ENCODE measurements at regions not wholly inside any gene's neighbourhood (a gene's known extent, or its start where the extent isn't known, plus 50 kb on each side); places are given as distances from the start of the nearest gene placed in this dataset.

DNA sequence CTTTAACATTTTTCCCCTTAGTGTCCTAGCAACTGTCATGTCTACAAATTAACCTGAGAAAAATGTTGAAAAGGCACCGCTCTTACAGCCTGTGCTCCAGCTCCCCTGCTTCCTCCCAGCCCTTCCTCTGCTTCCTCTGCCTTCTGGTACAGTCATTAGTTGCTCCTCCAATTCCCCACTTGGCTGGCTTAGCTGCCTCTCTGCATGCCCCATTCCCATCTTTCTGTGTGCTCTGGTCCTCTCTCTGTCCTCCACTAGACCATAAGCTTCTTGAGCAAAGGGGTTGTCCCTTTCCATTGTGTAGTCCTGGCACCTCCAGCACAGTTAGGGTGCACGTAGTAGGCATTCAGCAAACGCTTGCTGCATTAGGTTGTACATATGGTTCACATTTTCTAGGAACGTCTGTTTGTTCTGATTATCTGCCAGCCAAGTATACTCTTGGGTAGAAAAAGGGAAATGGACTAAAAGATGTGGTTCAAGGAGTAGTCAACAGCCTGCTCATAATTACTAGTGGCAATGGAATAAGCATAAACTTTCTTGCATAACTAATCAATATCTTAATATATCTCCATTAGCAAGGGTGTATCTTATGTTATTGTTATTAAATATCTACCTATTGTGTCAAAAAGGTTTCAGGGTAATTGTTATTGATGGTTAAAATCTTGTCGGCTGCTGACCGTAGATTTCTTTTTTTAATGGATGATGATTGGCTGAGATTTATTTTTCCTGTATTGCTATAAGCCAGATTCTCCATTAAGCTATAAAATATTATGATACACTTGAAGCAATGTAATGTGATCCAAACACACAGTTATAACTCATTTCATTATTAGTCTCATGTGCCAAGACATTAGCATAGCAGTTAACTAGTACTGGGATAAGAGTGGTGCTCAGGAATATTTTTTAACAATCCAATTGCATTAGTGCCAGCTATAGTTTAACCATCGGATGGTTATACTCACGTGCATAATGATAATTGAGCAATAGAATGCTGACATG is 340.1 kb downstream of the SLC4A3 start:
- POLR2A ChIA-PET, result no interaction called here
- no peak overlapping the region for H3K4me2 ChIP-seq (ENCODE audit: low read depth, low read length)
- no peaks in the 10 kb centered on the region for H3K36me3 ChIP-seq (replicated peaks in 1 of 2; ENCODE audit: control insufficient read depth in 1 of 2, insufficient read depth in 2 of 2, low read length in 2 of 2)
- TF ChIP-seq ATF1 (CRISPR knock-in tag; IDR thresholded peaks at IDR 0.05), result no peak
- TF ChIP-seq, protein P1, sequence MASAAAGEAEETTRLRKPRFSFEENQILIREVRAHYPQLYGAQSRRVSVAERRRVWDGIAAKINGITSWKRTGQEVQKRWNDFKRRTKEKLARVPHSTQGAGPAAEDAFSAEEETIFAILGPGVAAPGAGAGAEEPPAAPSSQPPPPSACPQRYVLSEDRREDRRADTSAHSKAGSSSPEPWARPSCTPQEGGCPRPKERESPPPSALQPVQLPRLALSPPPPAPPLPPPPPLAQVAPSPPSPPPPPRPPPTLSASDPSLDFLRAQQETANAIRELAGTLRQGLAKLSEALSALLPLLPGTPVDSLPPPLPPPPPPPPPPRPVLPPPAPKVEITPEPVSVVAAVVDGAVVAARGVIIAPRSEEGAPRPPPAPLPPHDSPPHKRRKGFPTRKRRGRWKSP (CRISPR knock-in tag; IDR thresholded peaks at IDR 0.05), result no peak
- TF ChIP-seq REL (CRISPR knock-in tag; conservative IDR thresholded peaks at IDR 0.05), result no peak
- TF ChIP-seq ZFP41 (CRISPR knock-in tag; IDR thresholded peaks at IDR 0.05; ENCODE audit: borderline replicate concordance), result no peak
- TF ChIP-seq RBM39 (IDR thresholded peaks at IDR 0.05; ENCODE audit: low read depth, low read length, poor library complexity, severe bottlenecking), result no peak
- TF ChIP-seq KDM6A (CRISPR knock-in tag; IDR thresholded peaks at IDR 0.05; ENCODE audit: low read depth), result no peak
- TF ChIP-seq, protein P2, sequence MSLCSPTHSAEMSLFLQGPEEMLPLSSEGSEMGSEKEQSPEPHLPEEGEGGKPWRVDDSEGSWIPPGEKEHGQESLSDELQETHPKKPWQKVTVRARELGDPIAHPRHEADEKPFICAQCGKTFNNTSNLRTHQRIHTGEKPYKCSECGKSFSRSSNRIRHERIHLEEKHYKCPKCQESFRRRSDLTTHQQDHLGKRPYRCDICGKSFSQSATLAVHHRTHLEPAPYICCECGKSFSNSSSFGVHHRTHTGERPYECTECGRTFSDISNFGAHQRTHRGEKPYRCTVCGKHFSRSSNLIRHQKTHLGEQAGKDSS (CRISPR knock-in tag; IDR thresholded peaks at IDR 0.05; ENCODE audit: borderline replicate concordance, low read depth), result no peak
- no peak for TF ChIP-seq ZSCAN9 (CRISPR knock-in tag; IDR thresholded peaks at IDR 0.05; ENCODE audit: borderline replicate concordance)
- no peak overlapping the region for H3K27ac ChIP-seq (ENCODE audit: extremely low read length, insufficient read depth, low read length)
- FAIRE-seq (no peak), DNase-seq (ENCODE audit: low spot score) (no peak), ATAC-seq (no peak)
- in situ Hi-C loops (cut with HindIII; ENCODE audit: extremely low pct_ligation_motif_present, low pct_unique_long_range_greater_than_20kb), result no loop called here
- H3K9me3 ChIP-seq (ENCODE audit: low read length), result no peaks in the 10 kb centered on the region
- H3K79me2 ChIP-seq (ENCODE audit: insufficient read depth, low read length), result no peaks in the 10 kb centered on the region
- WGBS (ENCODE audit: low lambda C conversion rate), result 17% methylated on average over 8 of the region's 8 CpGs
- H3K27me3 ChIP-seq (ENCODE audit: control insufficient read depth in 1 of 2, insufficient read depth in 2 of 2, low read length in 2 of 2), result 0 out of 5 replicates have a peak, but pooled peaks cover 1 to 8% of the 10 kb centered on the region in 2 experiments
- BruUV-seq (replicated peaks), result no TSS peak
- no peaks in the 10 kb centered on the region for H3K4me1 ChIP-seq (ENCODE audit: insufficient read depth, low read length)
- no peak overlapping the region for H3K4me3 ChIP-seq (replicated peaks in 1 of 3; ENCODE audit: insufficient read depth in 1 of 3, low read depth in 2 of 3, low read length in 3 of 3)
- CTCF ChIA-PET (ENCODE audit: low intra/inter-chr PET ratio, low total read pairs), result no interaction called here
- H4K20me1 ChIP-seq (ENCODE audit: insufficient read depth, low read length), result no peaks in the 10 kb centered on the region
- H3K9ac ChIP-seq (ENCODE audit: insufficient read depth, low read depth, low read length), result no peak overlapping the region
- intact Hi-C loops (cut with micrococcal nuclease; ENCODE audit: unreplicated experiment), result no loop called here
- no peak overlapping the region for H2AFZ ChIP-seq (ENCODE audit: low read length)
